Muscle of back (tissue), 3 donors: ENCODE measurements at regions not wholly inside any gene's neighbourhood (a gene's known extent, or its start where the extent isn't known, plus 50 kb on each side); places are given as distances from the start of the nearest gene placed in this dataset.
A peak's percentile ranks its signal among the peaks of the same experiment; 100 is the strongest.
"Not testable (repeated sequence)": the region's sequence is repeated elsewhere in the genome, so short reads cannot be mapped to it uniquely, and the experiment has no call there.

Source experiments
- DNase-seq, 3 donors: peaks; one replicate each; pipeline versions ENCODE4 v3.0.0 to v3.0.0-alpha.2; 2013

DNA sequence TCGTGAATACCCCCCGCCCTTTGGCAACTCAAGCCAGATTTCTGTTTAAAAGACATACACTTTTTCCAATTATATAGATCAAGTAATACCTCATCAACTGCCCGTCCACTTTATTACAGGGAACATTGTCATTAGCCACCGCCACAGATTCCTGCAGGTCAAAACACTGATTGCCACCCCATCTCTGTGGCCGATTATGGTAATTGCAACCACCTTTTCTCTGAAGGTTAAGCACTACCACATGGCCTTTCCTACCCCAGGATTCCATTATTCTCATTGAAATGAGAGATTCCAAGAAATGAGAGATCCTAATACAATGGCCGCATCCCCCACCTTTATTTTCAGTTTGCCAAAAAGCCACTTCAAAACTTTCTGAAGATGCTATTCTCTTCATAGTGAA lies 478.8 kb upstream of the HSF2 start:
- DNase-seq = no peak

DNA sequence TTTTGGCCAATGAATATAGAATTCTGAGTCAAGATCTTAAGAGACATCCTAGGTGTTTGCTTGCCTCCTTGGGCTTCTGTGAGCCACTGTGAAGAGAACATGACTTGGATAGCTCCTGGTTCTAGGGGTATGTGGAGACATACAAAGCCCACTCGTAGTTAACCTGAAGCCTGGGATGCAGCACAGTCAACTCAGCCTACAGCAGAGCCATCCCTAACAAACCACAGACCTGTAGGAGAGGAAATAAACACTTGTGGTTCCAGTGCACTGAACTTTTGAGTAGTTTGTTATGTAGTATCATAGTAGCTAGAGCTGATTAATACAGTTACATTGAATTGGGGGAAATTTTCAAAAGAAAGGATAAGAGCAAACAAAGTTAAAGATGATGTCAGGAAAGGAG lies 474.4 kb upstream of the HSF2 start:
- no peak for DNase-seq

DNA sequence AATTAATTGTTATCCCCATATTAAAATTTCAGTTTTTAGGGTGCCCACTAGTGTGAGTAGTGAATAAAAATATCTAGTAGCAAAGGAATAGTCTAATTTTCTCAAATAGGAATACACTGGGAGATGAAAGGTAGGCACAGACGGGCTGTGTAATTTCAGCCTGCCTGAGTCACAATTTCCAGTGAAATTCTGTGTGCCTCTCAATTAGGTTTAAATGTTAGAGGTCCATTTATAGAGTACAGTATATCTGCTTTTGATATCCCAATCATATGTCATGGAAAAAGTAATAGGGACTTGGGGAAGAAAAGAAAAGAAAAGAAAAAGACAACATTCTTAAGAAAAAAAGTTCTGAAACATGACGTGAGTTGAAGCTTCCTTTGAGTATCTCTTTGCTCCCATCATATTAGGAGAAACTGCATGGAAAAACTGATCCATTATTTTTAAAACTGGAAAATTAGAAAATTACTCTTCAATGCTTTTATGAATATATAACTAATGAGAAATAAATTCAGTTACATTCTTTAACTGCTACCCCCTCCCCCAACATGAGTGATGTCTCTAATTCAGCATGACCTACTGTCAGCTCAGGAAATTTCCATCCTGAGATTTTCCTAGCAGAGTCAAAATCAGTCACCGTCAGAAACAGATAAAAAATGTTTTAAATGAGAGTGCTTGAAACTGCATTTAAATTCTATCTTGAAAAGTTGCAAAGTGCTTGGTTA lies 473.8 kb upstream of the HSF2 start:
- peak; percentile 19 to 70 (median 51) for DNase-seq

DNA sequence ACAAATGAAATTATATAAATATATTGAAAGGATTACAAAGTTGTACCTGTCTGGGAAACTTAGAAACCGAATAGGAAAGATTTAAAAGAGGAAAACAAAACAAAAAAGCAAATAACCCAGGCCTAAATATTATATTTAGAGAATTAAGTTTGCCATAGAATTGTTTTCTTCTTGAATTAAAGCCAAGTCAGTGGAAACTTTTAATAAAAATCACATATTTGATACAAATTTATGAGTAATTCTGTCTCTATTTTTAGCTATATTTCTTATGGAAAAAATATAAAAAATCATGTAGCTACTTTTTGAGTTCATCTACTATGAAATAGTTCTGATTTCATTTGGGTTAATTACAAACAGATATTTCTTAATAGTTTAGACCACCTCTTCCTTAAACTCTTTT lies 470.2 kb upstream of the HSF2 start:
- DNase-seq = peak in 1 of 3 donors; percentile 40

DNA sequence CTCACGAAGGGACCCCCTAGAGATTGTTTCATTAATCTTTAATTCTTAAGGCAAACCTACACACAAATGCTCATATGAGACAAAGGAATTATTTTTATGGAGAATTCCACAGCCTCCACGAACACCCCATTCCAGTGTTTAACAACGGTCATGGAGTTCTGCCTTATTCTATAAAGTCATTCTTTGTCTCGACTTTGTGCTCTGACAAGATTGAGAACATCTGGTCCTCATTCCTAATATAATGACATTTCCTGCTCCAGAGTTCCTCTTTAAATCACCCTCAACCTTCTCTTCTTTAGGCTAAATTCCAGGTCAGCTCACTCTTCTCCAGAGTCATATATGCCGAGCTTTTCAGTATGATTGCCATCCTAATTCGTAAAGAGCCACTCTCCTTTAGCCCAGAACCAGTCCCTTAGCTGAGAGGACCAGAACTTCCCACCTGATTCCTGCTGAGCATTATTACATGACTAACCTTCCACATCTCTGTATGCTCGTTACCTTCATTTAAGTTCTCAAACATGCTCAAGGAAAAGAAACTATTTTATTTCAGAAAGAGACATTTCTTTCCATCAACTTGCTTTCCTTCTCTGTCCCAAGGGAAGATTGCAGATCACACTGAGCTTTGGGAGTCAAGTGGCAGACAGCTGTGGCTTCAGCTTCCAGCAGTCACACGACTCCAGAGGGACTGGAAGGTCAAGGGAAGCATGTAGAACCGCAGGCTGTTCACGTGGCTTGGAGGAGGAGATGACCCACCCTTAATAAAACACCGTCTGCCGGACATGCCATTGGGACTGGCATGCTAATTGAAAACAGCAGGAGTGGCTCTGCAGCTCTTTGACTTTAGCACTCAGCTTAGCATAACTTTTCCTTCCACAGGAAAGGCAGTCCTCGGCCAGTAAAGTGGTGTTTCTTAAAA lies 467.1 kb upstream of the HSF2 start:
- peak; percentile 48 to 83 (median 82) for DNase-seq

DNA sequence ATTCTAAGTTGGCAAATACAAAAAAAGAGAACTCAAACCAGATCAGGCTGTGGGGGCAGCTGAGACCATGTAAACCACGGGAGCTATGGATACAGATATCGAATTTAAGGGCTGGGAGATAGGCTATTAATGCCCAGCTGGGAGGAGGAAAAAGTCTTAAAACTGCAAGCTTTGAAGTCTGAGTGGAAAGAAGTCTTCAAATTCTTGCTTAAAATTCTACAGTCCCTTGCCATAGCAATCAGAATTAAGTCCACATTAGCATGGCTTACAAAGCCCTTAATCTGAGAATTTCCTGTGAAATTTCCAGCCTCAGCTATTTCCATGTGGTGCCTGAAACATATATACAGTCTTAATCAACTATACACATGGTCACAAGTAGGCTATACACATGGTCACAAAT lies 465.0 kb upstream of the HSF2 start:
- no peak for DNase-seq

DNA sequence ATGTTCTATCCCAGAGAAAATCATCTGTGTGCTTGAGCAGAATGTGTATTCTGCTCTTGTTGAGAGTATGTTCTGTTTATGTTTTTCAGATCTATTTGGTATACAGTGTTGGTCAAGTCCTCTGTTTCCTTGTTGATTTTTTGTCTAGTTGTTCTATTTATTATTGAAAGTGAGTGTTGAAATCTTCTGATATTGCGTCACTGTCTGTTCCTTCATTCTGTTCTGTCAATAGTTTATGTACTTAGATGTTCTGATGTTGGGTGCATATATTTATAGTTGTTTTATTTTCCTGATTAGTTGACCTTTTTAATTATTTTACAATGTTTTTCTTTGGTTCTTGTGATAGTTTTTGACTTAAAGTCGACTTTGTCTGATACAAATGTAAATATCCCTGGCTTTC lies 458.7 kb upstream of the HSF2 start:
- no peak for DNase-seq

DNA sequence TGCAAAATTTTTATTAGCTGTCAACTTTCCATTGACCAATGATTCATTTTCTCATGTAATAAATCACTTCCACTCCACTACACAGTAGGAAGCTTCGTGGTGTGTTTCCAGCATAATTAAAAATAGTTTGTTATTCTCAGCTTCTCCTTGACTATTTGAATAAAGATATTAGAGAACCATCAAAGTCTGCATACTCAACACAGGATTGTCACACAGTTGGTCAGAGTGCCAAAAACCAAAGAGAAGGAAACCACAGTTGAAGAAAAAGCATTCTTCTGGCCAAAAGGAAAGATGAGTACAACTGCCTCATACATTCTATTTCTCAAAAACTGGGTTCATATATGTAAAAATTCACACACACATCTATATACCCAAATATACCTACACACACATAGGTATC lies 455.1 kb upstream of the HSF2 start:
- peak in 1 of 3 donors; percentile 20 for DNase-seq

DNA sequence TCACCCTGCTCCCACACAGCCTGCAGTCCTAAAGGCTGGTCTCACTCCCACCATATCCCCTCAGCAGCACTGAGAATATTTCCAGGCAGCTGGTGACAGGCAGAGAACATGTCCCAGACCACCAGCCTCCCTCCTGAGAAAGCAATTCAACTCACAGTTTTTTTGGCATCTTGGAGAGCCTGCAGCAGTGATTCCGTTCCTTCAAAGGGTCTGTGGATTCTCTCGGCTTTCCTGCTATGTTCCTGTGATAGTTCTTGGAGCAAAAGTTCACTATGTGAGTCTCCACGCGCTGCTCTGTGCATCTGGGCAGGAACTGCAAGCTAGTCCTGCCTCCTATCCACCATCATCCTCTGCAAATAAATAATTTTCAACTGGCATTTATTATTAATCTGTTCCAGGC lies 448.3 kb upstream of the HSF2 start:
- no peak for DNase-seq

DNA sequence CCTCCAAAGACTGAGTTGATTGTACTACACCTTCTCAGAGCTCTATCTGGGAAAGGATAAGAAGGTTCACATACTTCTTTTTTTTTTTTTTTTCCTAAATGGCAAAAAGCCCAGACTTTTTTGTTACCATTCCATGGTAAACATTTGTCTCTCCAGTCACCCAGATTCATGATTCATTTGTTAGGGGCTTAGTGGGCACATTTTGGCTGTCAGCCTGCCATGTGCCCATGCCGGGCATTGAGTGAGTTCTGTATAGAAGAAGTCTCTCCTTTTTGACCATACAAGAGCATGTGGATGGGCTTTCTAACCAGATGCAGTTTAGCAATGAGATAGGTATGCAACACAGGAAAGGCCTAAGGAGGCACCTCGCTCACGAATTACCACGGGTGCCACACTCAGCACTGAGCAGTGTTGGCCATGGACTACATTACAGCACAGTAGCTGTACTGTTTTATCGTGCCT lies 447.5 kb upstream of the HSF2 start:
- DNase-seq = peak in 1 of 3 donors; percentile 35

DNA sequence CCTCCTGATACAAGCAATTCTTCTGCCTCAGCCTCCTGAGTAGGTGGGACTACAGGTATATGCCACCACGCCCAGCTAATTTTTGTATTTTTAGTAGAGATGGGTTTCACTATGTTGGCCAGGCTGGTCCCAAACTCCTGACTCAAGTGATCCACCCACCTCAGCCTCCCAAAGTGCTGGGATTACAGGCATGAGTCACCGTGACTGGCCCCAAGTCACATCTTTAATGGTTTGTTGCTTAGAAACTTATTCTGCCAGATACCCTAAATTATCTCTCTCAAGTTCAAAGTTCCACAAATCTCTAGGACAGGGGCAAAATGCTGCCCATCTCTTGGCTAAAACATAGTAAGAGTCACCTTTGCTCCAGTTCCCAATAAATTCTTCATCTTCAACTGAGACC lies 444.1 kb upstream of the HSF2 start:
- not testable (repeated sequence) for DNase-seq

DNA sequence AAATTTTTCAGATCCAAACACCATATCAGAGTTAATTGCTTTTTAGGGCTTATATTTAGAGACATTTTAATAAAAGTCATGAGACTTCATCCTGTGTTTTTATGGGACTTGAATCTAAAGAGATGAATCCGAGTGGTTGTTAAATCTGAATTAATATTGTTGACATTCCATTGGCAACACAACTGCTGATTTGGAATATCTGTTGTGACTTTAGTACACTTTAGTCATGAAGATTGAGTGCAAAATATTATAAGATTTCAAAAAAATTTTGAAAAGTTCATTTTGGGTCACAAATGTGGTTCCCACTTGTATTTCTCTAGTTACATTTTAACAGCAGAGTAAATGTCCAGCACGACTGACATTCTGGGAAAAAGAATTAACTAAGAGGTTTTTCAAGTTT lies 442.7 kb upstream of the HSF2 start:
- no peak for DNase-seq

DNA sequence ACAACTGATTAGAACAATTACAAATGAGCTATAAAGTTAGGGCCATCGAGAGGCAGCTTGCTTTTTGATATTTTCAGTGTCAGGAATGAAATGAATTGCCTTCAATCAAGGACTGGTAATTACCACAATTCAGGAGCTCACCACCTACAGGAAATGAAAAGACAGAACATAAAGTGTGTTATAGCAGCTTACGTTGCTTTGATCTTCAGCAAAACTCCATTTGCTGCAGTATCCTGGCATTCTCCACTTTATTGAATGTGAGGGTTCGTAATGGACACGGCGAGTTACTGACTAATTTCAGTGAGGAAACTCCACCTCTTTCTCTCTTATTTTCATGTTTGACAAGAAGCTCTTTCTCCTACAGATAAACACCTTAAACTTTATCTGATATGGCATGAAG lies 440.0 kb upstream of the HSF2 start:
- DNase-seq = no peak

DNA sequence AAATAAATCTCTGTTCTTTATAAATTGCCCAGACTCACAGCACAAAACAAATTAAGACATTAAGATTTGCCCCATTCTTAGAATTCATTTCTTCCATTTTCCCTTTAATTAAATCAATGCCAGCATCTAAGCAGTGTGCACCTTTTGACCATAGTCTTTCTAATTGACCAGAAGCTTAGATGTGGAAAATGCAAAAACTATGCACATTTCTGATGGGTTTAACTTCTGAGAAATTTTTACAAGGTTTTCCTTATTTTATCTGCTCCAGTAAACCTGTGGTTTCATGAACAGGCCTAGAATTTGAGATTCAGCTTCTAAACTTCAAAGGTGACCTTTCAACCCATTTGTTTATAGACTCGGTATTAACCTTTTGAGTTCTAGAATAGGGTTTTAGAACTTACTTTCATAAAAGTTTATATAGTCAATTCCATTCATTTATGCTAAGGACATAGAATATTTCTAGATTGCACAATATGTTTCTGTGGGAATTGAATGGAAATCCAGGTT lies 437.8 kb upstream of the HSF2 start:
- DNase-seq = no peak

DNA sequence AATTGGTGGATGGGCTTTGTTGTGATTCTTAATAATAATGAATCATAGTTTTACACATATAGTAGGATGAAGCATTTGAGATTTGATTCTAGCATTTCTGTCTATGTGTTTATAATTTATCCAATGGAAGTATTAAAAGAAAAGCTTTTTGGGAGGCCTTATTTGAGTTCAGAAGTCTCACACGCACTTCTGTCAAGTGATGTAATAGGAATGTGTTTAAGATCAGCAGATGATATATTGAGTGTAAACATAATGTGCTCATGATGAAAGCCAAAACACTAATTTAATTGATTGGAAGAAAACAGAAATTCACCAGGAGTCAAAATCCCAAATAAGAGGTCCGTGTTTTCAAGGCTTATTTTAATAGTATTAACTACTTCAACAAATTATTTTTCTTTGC lies 435.6 kb upstream of the HSF2 start:
- no peak for DNase-seq

DNA sequence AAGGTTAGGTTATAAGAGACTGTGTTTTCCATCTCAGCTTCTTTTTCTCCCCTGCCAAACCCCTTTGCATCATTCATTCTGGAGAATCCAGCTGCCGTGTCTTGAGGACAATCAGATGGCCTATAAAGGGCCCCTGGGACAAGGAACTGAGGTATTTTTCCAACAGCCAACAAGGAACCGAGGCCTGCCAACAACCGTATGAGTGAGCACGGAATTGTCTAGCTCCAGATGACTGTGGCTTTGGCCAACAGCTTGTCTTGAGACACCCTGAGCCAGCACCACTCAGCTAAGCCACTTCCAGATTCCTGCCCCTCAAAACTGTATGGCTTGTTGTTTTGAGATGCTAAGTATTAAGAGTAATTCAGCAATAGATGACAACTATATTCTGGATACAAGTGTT lies 433.7 kb upstream of the HSF2 start:
- peak in 1 of 3 donors; percentile 25 for DNase-seq

DNA sequence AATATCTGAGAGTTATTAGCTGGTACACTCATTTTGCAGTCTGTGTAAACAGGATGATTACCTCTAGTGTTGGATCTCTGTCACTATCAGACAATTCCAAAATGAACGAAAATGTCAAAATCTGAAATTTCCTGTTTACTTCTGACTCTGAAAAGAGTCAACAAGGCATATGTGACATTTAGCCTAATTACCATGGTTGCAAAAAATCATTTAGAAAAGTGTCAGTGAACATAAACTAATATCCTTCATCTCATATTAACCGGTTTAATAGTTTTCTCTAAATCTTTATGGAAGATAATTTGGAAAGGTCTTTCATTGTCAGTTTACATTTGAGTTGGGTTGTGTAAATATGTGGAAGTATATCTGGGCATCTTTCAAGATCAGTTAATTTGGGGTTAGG lies 431.8 kb upstream of the HSF2 start:
- no peak for DNase-seq

DNA sequence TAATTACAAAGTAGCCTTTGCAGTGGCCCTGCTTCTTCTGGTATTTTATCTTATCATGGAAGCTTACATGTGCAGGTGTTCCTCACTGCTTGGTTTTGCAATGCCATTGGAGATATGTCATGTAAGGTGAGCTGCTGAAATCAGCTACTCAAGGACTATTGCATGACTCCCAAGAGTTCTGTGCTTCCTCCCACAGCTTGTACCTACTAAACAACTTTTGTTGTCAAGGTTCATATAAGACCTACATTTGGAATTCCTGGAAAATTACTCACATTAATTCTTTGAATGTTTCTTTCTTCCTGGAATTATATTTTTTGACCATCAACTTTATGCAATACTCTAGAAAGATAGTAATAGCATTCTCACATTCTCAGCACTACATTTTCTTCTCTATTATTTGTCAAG lies 427.5 kb upstream of the HSF2 start:
- DNase-seq = no peak

DNA sequence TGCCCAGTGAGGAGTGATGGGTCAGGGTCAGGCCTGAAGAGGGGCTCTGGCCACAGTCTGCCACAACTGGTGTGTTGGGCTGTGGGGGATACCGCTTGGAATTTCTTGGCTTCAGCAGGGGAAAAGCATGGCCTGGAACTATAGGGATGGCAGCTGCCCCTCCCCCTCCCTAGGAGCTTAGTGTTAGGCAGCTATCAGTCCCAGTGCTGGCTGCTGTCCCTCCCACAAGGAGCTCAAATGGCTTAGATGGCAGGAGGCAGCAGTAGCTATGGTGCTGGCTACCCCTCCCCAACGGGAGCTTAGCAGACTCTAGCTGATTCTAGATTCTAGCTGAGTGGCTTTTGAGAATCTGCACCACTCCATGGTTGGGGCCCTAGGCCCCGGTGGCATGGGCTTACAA lies 414.5 kb upstream of the HSF2 start:
- no peak for DNase-seq

DNA sequence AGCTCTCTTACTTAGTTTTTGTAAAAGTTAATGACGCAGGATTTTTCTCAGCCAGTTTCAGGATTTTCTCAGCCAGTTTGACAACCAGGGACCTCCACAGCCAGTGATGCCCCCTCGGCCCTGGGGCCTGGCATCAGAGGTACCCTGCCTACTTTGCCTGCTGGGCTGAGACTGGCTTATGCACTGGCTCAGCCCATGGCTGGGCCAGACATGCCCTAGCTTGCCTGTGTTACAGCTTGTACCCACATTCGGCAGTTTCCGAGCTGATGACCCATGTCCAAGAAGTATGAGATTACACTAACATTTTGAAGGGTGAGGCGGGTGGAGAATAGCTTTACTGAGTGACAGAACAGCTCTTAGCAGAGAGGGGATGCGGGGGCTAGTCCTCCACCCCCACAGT lies 406.1 kb upstream of the HSF2 start:
- DNase-seq = no peak

DNA sequence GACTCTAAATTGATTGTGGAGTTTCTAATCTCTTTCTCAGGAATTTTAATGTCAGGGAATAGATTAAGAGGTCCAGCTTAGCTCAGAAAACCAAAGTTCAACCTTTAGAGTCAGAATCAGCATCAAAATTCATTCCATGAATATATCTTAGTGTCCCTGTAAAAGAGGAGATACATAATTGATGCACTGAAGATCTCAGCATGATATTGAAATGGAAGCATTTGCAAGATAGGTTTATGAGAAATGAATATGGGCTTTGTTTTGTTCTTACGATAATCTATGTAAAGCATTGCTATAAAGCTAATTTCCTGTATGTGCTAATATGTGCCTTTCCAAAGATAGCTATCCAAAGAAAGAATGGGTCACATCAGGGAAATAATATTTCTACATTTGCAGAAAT lies 404.5 kb upstream of the HSF2 start:
- DNase-seq = no peak

DNA sequence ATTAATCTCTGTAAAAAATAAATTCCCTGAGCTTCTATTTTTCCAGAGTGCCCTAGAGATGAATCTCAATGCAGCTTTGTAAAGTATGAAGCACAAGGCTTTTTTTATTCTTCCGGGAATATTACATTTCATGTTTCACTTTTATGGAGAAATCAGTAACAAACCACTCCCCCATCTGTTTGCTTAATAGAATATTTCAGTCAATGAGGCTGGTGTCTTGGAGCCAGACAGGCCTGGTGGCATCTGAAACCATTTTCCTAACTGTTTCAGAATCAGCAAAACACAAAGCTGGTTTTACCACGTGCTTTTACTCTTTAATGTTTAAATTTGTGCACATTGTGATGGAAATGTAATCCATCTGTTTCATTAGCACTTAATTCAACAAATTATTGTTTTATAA lies 400.8 kb upstream of the HSF2 start:
- no peak for DNase-seq

DNA sequence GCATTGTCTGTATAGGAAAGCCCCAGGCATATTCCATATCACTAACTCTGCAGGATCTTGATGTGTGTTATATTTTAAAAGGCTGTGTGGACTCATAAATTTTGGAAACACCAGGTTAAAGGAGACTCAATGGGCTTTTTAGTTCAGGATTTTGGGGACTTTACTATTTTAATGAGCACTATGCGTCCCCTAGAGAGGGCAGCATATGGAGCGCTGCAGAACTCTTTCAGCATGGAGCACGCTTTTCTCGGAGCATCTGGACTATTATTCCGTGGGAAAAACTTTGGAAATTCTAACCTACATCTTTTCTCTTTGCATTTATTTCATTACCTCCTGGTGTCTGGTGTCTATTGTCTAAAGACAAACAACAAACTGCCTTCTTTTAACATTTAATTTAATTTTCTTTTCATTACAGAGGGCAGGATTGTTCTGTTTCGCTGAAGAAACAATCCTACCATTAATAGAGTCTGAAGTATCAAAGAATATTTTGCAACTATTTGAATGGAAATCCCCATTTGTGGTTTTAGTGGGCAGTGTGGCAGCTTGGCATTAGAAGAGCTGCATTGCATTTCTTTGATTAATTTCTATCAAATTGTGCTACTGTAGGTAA lies 399.9 kb upstream of the HSF2 start:
- DNase-seq = peak in 1 of 3 donors; percentile 52
